Activated CD4-positive, alpha-beta T cell treated with anti-CD3 and anti-CD28 coated beads, Interleukin-2, amount 50 U/mL, for 16 hours (primary cell): ENCODE measurements at regions not wholly inside any gene's neighbourhood (a gene's known extent, or its start where the extent isn't known, plus 50 kb on each side); places are given as distances from the start of the nearest gene placed in this dataset.
"Not testable (repeated sequence)": the region's sequence is repeated elsewhere in the genome, so short reads cannot be mapped to it uniquely, and the experiment has no call there.

Experiments
- DNase-seq: peaks from one replicate; pipeline ENCODE4 v3.0.0-alpha.2; 2020

DNA sequence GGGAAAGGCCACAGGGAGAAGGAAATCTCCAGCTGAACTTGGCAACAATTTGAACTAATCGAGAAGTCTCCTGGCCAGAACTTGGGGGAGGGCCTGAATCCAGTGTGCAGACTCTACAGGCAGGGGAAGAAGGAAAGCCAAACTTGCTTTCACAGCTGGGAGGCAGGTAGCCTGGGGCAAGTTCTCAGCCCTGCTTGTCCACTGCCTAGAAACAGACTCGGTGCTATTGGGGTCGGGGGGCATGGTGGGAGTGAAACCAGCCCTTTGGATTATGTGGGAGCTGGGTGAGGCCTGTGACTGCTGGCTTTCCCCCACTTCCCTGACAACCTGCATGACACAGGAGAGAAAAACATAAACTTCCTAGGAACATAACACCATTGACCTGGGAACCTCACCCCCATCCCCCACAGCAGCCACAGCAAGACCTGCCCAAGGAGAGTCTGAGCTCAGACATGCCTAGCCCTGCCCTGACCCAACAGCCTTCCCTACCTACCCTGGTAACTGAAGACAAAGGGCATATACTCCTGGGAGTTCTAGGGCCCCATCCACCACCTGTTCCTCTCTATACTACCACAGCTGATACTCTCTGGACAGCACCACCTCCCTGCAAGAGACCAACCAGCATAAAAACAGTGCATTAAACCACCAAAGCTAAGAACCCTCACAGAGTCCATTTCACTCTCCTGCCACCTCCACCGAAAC lies 103.7 kb upstream of the MNS1 start:
- no peak for DNase-seq

GRCh38 chr15:56557415-56557814 lies 92.5 kb upstream of the MNS1 start:
- DNase-seq, result no peak

- DNase-seq, result no peak
These were observed 88.5 kb upstream of the MNS1 start for GRCh38 chr15:56553486-56553885.

- DNase-seq, result no peak
These were observed 87.7 kb upstream of the MNS1 start for GRCh38 chr15:56552659-56553058.

GRCh38 chr15:56540570-56540969 lies 75.6 kb upstream of the MNS1 start:
- DNase-seq, result not testable (repeated sequence)

GRCh38 chr15:56540157-56540556 lies 75.2 kb upstream of the MNS1 start:
- DNase-seq, result not testable (repeated sequence)

GRCh38 chr15:56538901-56539545 lies 74.1 kb upstream of the MNS1 start:
- DNase-seq, result no peak

DNA sequence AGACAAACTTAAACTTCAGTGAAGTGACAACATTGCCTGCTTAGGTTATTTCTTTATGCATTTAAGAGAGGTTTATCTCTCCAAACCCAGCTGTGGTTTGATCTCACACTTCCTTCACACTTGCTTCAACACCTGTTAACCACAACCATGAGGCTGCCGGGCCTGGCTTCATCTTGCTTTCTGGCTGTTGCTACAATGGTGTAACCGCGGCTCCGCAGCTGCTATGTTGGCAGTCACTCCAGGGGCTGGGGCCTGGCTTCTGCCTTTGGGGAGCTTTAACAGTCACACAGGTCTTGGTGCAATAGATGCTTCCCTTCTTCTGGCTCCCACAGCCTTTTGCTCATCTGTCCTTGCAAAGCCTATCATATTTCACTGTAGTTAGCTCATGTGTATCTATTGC lies 72.9 kb upstream of the MNS1 start:
- DNase-seq, result peak; percentile 44

GRCh38 chr15:56534728-56535127 lies 69.8 kb upstream of the MNS1 start:
- DNase-seq, result no peak

DNA sequence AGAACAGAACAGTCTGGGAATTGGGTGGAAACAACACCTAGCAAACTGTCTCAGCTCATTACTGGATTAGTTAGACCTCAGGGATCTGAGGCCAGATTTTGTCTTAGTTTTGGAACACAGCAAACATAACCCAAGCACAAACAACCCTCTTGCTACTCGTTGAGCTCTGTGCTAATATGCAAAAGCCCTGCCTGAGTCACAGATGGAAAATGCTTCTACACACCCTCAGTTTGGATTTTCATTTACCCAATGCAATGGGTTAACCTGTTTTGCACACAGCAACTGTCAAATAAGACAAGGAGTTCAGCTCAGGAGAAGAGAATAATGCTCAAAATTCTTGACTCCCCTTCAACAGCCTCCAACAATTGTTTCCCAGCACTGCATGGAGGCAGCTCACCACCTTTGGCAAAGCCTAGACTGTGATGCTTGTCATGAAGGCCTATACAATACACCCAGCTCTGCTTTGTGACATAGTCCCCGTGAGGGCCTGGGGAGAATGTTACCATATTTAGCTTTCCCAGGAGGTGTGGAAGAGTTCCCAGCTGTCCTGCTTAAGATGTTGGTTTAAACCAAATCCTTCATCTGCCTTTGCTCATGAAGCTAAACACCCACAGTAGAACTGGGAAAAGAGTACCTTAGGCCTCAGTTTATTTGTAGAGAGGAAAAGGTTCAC lies 68.9 kb upstream of the MNS1 start:
- no peak for DNase-seq

- DNase-seq, result no peak
These were observed 68.0 kb upstream of the MNS1 start for GRCh38 chr15:56532721-56533460.

- DNase-seq, result no peak
These were observed 65.2 kb upstream of the MNS1 start for GRCh38 chr15:56530157-56530556.

DNA sequence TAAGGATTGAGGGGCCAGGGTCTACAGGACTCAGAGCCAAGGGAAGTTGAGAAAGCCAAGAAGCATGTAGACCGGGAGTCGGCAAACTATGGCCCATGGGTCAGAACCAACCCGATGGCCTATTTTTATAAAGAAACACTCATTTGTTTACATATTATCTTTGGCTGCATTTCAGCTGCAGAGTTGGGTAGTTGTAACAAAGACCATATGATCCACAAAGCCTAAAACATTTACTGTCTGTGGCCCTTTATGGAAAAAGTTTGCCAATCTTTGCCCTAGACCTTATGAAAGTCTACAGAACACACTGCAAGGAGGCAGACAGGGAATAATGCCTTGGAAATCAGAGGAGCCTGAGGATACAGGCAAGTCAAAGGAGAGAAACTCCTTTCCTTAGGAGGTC lies 63.2 kb upstream of the MNS1 start:
- no peak for DNase-seq

DNA sequence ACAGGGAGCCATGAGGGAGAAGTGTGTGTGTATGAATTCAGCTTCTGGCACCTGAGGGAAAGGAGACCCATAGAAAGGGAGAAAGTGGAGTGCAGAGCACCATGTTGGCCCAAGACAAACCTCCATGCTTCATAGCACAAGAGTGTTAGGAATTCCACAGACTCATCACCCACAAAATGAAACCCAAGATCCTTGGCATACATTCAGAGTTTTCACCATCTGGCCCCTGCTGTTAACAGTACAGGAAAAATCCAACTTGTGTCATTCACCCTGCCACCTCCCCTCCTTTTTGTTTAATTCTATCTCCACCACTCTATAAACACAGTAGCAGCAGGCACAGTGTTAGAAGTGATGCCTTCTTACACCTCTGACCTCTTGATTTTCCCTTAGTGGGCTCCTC lies 60.0 kb upstream of the MNS1 start:
- no peak for DNase-seq

DNA sequence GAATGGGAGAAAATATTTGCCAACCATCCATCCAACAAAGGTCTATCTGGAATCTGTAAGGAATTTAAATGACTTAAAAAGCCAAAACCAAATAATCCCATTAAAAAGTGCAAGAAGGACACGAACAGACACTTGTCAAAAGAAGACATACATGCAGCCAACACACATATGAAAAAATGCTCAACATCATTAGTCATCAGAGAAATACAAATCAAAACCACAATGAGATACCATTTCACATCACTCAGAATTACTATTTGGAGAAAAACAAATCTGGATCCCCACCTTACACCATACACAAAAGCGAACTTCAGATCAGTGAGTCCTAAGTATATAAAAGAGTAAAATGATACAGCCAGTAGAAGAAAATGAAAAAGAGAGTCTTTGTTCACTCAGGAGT lies 58.6 kb upstream of the MNS1 start:
- DNase-seq, result no peak

DNA sequence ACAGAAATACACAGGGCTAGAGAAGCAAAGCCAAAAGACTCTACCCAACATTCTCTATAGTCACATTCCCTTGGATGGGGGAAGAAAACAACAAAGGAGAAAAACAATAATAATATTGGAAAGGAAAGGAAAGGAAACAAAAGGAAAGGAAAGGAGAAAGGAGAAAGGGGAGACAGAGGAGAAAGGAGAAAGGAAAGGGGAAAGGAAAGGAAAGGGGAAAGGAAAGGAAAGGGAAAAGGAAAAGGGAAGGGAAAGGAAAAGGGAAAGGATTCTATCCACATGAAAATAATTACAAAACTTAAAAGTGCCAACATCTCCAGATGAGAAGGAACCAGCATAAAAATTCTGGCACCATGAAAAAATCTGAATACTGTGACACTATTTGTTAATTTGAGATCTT lies 54.1 kb upstream of the MNS1 start:
- no peak for DNase-seq
